ENCODE measurements at regions not wholly inside any gene's neighbourhood (a gene's known extent, or its start where the extent isn't known, plus 50 kb on each side); places are given as distances from the start of the nearest gene placed in this dataset.

DNA sequence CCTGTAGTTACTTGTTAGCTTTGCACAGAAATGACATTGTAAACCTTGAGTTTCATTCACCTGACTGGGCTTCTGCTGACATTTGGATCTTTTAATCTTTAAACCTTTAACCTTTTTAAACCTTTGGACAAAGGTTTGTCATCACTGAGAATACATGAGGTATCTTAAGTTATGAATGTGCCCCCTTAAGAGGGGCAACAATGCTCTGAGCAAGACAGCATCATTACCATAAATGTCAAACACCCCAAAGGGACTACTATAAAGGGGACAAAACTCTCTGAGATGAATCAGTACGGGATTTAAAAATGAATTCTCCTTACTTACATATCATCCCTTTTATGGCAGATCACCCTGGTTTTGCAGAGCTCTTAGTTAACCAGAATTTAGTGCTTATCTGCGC, 203.3 kb downstream of the COG6 start:
- DNase-seq (ENCODE audit: low spot score) = no peak

DNA sequence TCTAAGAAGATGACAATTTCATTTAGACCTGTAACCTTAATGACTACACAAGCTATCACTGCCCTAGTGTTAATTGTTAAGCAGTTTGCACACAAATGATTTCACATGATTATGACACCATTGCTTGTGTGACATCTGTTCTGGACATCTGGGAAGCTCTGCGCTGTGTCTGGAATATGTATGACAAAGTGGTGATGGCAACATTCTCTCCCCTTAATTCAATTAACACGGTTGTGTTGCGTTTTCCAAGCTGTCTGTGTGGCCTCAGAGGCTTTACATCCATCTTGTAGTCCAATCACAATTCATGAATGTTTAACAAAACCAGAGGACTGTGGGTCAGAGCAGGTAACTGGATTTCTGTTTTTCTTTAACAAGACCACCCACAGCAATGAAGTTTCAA, 204.4 kb downstream of the COG6 start:
- no peak for DNase-seq (ENCODE audit: low spot score)

DNA sequence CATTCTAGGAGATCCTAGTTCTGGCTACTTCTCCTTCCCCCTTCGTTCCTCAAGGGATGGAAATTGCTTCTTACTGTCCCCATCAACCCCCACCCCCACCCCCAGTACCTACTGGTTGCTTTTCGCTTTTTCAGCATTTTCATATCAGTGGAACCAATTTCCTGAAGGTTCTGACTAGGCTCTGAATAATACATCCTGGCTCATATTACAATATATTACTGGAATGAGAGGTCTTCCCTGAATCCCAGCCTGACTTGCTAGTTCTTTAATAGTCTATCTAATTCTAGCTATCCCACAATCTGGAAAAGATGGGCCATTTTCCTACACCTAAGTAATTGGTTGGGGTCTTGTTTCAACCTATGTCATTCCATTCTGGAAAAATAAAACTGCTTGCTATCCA, 207.4 kb downstream of the COG6 start:
- no peak for DNase-seq (ENCODE audit: low spot score)

DNA sequence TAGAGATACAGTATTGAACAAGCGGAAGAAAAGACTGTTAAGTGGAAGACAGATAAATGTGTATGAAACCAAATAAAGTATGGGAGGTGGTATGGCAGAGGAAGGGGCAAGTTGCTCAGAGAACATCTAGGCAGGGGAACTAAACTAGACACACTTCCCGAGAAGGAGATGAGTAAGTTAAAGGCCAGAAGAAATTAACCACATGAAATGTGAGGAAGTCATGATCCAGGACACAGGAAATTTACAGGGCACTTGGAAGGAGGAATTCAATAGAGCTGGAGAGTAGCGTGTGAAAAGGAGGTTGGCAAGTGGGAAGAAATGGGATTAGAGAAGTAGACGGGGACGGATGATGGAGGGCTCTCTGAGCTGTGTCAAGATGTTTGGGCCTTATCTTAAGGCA, 208.8 kb downstream of the COG6 start:
- no peak for DNase-seq (ENCODE audit: low spot score)

DNA sequence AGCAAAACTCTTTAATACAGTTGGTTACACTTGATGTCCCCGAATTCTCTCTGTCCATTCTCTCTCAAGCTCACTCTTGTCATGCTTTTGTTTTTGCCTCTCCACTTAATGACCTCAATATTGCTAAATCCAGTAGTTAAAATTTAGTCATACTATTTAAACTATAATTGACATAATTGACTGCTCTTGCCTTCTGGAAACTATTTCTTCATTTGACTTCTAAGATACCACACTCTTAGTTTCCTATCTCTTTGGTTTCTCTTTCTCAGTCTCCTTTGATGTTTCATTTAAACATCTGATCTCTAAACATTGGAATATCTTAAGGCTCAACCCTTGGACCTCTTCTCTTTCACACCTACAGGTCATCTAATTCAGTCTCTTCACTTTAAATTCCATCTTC, 211.3 kb downstream of the COG6 start:
- no peak for DNase-seq (ENCODE audit: low spot score)

DNA sequence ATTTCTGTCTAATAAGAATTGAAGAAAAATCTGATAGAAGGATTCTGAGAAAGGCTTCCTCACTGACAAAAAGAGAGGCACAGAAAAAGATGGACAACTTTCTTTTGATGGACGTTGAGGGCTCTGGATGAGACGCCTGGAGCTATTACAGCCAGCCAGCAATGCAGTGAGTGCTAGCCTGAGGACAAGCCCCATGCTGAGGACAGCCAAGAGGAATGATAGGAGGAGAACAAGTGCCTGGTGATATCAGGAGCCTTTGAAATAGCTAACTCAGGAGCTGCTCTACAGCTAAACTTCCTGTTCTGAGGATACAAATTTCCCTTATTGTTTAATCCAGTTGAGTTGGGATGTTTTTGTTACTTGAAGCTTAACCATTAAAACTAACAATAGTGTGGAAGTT, 212.3 kb downstream of the COG6 start:
- DNase-seq (ENCODE audit: low spot score) = no peak

DNA sequence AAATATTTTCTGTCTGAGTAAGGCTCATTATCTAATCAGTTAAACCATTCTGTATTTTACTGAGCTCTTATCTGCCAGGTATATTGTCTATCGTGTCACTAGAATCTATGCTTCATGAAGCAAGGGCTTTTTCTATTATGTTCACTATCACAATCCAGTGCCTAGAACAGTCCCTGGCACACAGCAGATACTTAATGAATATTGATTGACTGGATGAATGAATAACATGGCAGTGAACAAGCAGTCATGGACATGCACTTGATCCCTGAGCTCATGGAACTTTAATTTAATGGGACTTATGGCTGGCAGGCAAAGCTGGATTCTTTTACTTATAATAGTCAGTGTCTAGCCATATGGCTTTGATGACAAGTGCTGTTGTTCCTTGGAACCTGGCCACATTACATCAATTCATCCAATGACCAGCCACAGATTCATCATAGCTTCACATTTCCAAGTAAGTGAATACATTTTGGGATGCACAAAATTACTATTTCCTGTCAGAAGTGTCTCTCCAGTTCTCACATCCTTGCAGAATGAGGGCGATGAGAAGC, 214.8 kb downstream of the COG6 start:
- no peak for DNase-seq (ENCODE audit: low spot score)

DNA sequence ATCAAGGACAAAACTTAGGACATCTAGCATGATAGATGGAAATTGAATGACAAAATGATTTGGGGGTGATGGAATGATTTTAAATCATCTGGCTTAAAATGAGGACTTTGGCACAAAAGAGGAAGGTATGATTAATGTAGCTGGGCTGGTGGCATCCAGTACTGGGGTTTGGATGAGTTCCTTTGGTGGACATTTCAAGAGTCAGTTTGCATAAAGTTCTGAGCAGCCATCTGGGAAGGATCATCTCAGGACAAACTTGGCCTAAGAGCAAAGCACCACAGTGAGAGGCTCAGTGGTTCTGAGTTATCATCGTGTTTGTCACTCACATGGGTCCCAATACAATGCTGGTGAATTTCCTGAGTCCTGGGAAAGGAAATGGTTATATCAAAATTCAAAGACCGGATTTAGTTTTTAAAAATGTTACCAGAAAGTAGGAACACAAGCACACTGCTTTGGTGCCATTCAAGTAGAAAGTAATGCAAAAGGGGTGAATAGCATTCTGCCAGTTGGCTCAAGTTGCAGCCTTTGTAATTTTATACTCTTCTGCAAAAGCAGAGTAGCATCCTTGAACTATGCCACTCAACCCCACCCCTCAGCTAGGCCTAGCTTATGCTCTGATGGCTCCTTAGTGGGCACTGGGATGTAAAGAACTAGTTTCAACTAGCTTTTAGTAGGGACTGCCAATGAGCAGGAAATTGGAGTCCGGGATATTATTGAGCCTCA, 219.0 kb downstream of the COG6 start:
- no peak for DNase-seq (ENCODE audit: low spot score)

DNA sequence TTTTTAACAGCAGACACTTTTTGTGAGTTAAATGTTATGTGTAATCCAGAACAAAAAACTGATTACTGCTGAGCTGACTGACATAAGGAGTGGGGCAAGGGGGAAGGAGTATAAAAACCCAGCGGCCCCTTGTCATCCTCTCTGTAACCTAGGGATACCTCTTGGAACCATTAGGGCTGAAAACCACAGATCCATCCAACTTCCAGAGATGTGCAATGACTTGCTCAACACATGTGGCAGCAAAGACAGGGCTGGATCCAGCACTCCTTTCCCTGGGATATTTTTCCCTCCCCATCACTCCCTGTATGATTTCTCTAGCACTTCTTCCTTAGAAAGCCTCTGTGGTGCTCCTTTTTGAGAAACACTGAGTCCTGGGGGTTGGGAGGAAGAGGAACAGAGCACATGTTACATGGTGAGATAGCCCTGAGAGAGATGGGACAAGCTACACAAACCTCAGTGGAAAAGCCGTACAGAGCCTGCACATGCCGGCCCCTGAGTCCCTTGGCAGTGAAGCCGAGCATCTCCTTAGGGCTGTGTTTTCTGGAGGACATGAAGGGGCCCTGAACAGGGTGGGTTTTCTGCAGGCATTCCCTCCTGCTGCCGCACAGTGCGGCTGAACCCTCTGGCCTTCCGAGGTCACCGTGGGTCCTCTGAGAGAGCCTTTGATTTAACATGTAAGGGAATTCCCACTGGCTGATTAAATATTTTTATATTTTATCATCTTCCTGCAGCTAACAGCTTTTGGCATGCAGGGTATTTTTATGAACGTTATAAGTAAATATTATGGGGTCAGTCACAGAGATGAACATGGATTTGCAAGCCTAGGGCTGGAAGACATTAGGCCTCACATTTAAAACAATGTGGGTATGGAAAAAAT, 219.9 kb downstream of the COG6 start:
- DNase-seq (ENCODE audit: low spot score) = no peak

DNA sequence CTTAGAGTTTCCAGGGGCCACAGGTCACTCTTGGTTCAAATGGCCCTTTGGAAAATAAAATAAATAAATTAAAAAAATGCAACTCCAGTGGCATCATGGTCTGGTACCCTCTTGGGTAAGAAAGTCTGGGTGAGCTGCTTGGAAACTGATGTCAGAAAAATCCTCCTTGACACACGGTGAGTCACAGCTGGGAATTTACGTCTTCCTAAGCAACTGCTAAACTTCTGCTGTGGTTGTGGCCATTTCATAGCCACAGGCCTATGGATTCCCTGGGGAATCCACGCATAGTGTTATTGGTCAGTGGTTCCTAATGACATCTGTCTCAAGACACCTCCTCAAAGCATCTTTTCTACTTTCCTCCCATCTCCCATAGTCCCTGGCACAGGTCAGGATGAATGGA, 220.8 kb downstream of the COG6 start:
- no peak for DNase-seq (ENCODE audit: low spot score)

DNA sequence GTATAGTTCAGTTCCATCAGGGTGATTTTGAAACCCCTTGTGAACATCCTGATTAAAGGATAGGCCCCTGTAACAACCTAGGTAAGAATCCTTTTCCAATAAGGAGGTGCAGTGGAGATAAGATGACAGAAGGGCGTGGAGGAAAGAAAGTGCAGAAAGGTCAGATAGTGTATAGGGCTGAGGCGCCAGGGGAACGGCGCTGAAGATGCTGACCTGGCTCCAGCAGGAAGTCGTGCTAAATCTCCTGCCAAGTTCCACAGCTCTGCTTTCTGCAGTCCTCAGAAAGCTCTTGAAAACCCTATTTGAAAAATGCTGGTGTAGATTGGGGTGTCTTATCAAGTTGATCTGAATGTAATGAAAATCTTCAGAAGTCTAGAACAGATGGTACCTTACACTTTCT, 221.7 kb downstream of the COG6 start:
- no peak for DNase-seq (ENCODE audit: low spot score)

DNA sequence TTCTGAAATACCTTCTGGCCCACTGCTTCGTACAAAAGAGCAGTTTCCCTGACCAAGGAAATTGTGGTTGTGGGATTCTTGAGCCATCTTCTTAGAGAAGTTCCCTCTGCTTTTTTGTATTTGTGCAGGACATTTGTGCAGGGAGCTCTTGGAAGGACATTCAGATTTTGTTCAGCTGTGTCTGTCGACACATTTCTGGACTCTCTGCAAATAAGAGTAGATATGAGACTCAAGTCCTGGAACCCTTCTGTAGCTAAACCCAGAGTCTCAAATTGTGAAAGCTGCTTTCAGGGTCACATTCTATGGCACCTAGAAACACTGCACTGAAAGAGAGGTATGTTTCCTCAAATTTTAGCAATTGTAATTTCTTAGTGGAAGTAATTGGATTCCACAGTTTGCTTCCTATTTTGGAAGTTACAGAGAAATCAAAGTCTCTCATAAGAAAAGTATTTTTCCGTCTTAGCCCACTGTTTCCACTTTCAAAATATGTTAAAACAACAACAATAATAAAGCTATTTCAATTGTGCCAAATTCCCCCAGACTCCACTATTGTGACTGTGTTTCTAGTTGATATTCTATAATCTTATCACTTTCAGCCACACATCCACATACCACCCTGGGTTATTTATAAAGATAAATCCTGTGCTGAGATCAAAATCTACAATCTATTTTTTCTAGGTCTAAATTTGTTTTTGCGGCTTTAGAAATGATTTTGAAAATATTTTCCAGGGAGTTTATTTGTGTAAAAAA, 224.0 kb downstream of the COG6 start:
- DNase-seq (ENCODE audit: low spot score) = no peak

DNA sequence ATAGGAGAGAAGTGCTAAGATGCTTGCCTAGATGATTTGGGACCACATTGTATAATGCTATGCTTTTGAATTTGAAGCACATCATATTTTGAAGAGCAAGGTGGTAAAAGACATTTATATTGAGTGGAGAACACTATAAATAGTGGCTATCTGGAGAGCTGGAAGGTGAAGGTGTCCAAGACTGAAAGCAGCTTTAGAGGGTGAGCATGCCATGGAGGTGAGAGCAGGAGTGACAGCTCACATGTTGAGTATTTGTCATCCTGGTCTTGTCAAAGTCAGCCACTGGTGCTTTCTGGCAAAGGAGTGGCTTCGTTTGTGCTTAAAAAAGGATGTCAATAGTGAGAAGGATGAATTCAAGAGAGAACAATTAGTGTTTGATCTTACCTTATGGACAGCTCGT, 225.9 kb downstream of the COG6 start:
- no peak for DNase-seq (ENCODE audit: low spot score)

DNA sequence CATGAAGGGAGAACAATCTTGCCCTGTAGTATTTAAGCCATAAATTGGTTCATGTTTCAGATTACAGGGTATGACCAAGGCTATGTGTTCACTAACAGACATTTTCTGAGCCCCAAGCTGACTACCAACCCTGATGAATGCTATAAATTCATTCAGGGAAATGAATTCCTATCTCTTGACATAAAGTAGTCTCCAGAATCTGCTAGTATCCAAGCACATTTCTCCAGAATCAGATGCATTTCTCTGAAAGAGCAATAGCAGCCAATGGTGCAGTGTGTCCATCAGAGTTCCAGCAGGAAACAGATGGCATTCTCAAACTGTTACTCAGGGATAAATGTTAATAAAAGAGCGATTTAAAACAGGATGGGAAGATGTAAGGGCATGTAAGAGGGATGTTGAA, 226.4 kb downstream of the COG6 start:
- no peak for DNase-seq (ENCODE audit: low spot score)

DNA sequence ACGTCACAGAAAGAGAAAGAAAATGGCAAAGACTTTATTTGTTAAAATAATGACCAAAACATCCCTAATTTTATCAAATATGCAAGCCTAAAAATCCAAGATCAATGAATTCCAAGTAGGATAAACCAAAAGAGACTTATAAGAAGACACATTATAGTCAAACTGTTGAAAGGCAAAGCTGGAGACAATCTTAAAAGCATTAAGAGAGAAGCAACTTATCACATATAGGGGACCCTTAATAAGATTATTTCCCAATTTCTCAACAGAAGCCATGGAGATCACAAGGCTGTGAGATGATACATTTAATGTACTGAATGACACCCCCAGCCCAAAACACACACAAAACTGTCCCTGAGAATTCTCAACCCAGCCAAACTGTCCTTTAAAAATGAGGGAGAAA, 228.7 kb downstream of the COG6 start:
- DNase-seq (ENCODE audit: low spot score) = no peak

DNA sequence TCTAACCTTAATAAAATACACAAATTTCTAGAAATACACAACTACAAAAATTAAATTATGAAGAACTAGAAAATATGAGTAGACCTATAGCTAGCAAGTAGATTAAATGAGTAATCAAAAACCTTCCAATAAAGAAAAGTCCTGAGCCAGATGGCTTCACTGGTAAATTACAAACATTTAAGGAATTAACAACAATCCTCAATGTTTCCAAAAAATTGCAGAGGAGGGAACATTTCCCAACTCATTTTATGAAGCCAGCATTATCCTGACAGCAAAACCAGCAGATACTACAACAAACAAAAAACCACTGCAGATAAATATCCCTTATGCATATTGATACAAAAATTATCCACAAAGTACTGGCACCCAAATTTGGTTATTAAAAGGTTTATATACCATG, 230.9 kb downstream of the COG6 start:
- no peak for DNase-seq (ENCODE audit: low spot score)

DNA sequence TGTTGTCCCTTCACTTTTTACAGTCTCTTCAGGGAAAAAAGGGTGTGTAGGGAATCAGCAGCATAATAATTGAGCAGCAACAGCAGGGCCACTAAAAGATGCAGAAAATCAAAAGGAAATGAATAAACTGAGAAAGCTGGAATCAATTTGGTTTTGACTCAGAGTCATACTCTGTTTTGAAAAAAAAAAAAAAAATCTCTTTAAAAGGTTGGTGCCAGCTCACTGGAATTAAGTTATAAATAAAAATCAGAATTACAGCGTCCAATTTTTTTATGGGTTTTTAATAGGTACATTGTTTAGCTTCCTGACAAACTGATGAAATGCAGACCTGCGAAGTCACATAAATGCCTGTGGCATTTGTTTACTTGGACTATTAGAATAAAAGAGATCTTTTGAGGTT, 231.9 kb downstream of the COG6 start:
- no peak for DNase-seq (ENCODE audit: low spot score)

DNA sequence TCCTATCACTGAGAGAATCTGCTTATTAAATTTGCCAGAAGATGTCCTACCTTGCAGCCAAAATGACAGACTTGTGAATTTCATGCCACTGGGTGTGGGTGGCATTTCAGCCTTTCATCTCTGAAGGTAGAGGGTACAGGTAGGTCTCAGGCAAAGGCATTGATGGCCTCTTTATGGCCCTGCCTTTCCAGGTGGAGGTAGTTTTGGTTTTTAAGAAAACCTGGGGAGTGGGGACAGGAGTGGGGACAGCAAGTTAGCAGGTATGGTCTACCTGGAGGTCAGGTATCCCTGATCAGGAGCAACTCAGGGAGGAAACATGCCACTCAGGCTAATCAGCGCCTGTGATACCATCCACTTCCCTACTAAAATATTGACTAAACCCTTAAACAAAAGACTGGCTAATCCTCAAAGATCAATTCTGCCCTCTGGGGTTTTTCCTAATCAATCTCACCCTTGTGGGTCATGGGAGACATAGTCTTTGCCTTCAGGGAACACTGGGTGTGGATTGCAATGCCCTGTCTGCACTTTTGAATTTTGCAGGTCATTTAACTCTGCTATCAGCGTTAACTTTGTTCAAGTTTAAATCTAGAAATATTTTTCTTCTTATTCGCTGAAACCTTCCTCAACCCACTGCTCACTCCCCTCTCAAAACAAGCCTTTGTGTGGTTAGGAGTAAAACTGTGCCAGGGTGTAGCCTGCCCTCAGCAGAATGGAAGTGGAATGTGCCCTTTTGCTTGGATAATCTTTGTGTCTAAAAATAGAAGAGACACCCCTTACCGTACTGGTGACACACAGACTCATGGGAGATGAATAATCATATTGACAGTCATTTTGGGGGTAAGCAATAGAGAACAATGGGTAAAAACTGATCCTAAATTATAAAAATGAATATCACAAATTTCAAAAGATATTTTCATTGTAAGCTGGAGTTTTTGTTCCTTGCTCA, 233.7 kb downstream of the COG6 start:
- DNase-seq (ENCODE audit: low spot score) = peak; percentile 6

DNA sequence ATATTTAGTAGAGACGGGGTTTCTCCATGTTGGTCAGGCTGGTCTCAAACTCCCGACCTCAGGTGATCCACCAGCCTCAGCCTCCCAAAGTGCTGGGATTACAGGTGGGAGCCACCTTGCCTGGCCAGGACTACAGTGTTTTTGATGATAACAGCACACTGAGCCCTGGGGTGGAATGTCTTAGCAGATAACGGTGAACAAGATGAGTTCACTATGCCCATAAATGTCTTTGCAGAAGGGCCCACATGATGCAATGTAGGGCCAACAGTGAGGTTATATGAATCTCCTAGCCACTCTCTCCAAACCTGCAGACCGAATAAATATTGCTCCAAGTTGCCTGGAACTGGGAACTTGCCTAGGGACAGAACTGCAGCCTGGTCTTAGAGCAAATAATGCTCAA, 235.1 kb downstream of the COG6 start:
- DNase-seq (ENCODE audit: low spot score) = no peak

DNA sequence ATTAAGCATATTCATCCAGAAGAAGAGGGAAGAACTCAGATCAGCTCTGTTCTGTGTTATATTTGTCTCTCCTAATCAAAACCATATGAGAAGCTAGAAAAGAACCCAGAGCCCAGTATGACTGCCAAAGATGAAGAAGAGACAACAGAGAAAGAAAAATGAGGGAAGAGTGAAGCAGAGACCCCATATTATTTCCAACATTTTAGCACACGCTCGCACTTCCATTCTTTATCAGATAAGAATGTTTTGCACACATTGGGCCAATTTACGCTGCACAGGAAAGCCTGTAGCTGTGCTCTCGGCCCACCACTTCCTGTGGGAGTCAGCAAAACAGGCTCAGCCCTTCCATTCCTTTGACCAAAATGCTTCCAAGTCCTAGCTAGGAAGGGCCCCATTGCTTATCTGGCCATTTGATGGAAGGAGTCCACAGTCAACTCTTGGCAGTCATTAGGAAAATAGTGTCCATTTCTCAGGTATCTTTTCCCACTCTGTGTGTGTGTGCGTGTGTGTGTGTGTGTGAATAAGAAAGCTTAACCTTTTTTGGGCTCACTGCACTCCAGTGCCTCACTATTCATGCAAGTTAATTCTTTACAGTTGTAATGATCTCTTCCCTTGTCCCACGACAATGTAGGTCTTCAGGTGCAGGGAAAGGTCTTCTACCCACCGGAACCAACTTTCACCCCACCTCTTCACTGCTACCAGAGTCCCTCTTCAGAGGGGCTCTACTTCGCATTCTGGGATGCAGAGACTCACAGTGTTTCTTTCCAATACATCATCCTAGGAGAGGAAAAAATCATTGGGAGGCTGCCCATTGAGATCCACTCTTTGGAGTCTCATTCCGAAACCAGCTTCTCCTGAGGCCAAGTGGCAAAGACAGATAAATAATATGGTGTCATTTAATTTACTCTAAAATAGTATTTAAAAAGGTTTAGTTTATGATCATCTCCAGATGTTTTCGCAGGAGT, 237.5 kb downstream of the COG6 start:
- DNase-seq (ENCODE audit: low spot score) = no peak

Data from SW480 (cell line).